ENCODE measurements at regions not wholly inside any gene's neighbourhood (a gene's known extent, or its start where the extent isn't known, plus 50 kb on each side); places are given as distances from the start of the nearest gene placed in this dataset.

DNA sequence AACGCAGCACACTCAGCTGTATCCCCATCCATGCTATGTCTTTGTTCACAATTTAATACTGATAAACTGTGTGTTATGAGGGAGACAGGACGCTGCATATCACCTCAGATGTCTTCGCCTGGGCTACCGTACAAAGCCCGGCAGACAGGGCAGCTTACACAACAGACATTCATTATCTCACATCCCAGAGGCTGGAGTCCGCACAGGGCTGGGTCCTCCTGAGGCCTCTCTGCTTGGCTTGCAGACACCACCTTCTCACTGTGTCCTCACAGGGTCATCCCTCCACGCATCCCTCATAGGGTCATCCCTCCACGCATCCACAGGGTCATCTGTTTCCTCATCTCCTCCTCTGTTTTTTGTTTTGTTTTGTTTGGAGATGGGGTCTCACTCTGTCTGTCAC is 61.2 kb downstream of the SHANK2 start:
- no peak for DNase-seq
- no peaks in the 10 kb centered on the region for H3K27me3 ChIP-seq (ENCODE audit: insufficient read depth, low read depth, severe bottlenecking)
- H3K4me3 ChIP-seq (ENCODE audit: low read depth, low read length), result no peak overlapping the region
- H3K9me3 ChIP-seq (ENCODE audit: severe bottlenecking), result no peaks in the 10 kb centered on the region
- H3K27ac ChIP-seq, result no peak overlapping the region
- TF ChIP-seq CTCF (IDR thresholded peaks at IDR 0.05; ENCODE audit: low read depth, low read length), result no peak
- H3K36me3 ChIP-seq, result no peaks in the 10 kb centered on the region

DNA sequence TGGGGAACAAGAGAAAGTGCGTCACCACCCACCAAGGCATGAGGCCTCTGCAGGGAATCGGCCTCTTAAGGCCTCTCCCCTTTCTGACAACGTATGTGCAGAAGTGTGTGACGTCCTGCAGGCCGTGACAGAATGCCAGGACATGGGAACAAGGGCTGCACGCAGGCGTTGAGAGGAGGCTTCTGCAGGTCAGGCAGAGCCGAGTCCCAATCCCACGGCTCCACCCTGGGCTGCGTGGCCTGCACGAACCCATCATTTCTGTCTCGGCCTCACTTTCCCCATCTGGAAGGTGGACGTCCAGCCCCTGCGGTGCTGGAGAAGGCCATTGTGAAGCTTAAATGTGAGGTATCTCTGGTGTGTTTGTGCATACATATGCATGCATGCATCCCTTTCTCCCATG is 61.8 kb downstream of the SHANK2 start:
- Histone ChIP-seq H3K27ac (no peak overlapping the region), H3K36me3 (no peaks in the 10 kb centered on the region), H3K27me3 (ENCODE audit: insufficient read depth, low read depth, severe bottlenecking) (no peaks in the 10 kb centered on the region), H3K4me3 (ENCODE audit: low read depth, low read length) (no peak overlapping the region), H3K9me3 (ENCODE audit: severe bottlenecking) (no peaks in the 10 kb centered on the region)
- DNase-seq, result no peak
- no peak for TF ChIP-seq CTCF (IDR thresholded peaks at IDR 0.05; ENCODE audit: low read depth, low read length)

DNA sequence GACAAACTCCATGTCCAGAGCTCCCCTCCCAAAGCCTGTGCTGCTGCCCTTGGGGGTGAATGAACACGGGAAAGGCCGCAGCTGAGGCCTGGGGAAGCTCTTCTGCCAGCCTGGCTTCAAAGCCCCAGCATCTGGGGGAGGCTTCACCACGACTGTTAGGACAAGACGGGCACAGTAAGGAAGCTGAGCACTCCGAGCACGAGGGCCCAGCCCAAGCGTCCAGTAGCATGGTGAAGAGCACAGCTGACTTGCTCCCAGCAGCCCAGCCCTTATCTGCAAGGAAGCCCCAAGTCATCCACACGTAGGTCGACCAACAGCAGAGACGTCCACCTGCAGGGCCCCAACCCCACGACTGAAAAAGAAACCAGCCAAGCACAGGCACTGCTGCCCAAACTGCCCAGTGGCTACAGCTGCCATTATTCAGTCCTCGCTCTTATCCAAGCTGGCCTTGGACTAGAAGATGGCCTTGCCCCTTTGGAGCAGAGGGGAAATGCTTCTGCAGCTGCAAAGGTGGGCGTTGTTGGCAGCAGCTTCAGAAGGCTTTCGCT is 62.5 kb downstream of the SHANK2 start:
- Histone ChIP-seq H3K36me3 (no peaks in the 10 kb centered on the region), H3K27me3 (ENCODE audit: insufficient read depth, low read depth, severe bottlenecking) (no peaks in the 10 kb centered on the region), H3K9me3 (ENCODE audit: severe bottlenecking) (no peaks in the 10 kb centered on the region), H3K27ac (no peak overlapping the region), H3K4me3 (ENCODE audit: low read depth, low read length) (no peak overlapping the region)
- no peak for DNase-seq
- no peak for TF ChIP-seq CTCF (IDR thresholded peaks at IDR 0.05; ENCODE audit: low read depth, low read length)

GRCh38 chr11:71188886-71189767 is 63.2 kb downstream of the SHANK2 start:
- H3K36me3 ChIP-seq, result no peaks in the 10 kb centered on the region
- H3K27ac ChIP-seq, result no peak overlapping the region
- no peaks in the 10 kb centered on the region for H3K9me3 ChIP-seq (ENCODE audit: severe bottlenecking)
- no peak for DNase-seq
- H3K4me3 ChIP-seq (ENCODE audit: low read depth, low read length), result no peak overlapping the region
- TF ChIP-seq CTCF (IDR thresholded peaks at IDR 0.05; ENCODE audit: low read depth, low read length), result no peak
- no peaks in the 10 kb centered on the region for H3K27me3 ChIP-seq (ENCODE audit: insufficient read depth, low read depth, severe bottlenecking)

- Histone ChIP-seq H3K4me3 (ENCODE audit: low read depth, low read length) (no peak overlapping the region), H3K9me3 (ENCODE audit: severe bottlenecking) (no peaks in the 10 kb centered on the region), H3K36me3 (no peaks in the 10 kb centered on the region), H3K27me3 (ENCODE audit: insufficient read depth, low read depth, severe bottlenecking) (no peaks in the 10 kb centered on the region), H3K27ac (no peak overlapping the region)
- DNase-seq, result no peak
- TF ChIP-seq CTCF (IDR thresholded peaks at IDR 0.05; ENCODE audit: low read depth, low read length), result no peak
Measured at GRCh38 chr11:71188073-71188472, 64.3 kb downstream of the SHANK2 start.
